GM18867 (cell line): ENCODE measurements at regions not wholly inside any gene's neighbourhood (a gene's known extent, or its start where the extent isn't known, plus 50 kb on each side); places are given as distances from the start of the nearest gene placed in this dataset.

Source experiments
- ATAC-seq: cut with Tn5 transposase; IDR thresholded peaks from one replicate; pipeline ENCODE4 v1.9.1; 2021; ENCODE audit warnings: mild to moderate bottlenecking, moderate library complexity; ENCODE audit not compliant: unreplicated experiment

- ATAC-seq = no peak
These were observed 80.4 kb downstream of the EDNRB start for GRCh38 chr13:77838271-77838670.

- ATAC-seq = no peak
These were observed 82.2 kb downstream of the EDNRB start for GRCh38 chr13:77836423-77836822.

- no peak for ATAC-seq
These were observed 85.2 kb downstream of the EDNRB start for GRCh38 chr13:77833331-77833863.

- ATAC-seq = no peak
These were observed 86.1 kb downstream of the EDNRB start for GRCh38 chr13:77832339-77833100.

GRCh38 chr13:77831866-77832265 is 86.8 kb downstream of the EDNRB start:
- no peak for ATAC-seq

- no peak for ATAC-seq
These were observed 88.7 kb downstream of the EDNRB start for GRCh38 chr13:77829963-77830362.

- ATAC-seq = no peak
These were observed 89.8 kb downstream of the EDNRB start for GRCh38 chr13:77828799-77829198.

GRCh38 chr13:77827332-77827731 is 91.3 kb downstream of the EDNRB start:
- no peak for ATAC-seq

GRCh38 chr13:77820431-77821149 is 98.0 kb downstream of the EDNRB start:
- peak; percentile 54 for ATAC-seq

- no peak for ATAC-seq
These were observed 101.1 kb downstream of the EDNRB start for GRCh38 chr13:77817521-77817920.

- no peak for ATAC-seq
These were observed 103.3 kb downstream of the EDNRB start for GRCh38 chr13:77815330-77815729.
